ENCODE measurements at regions not wholly inside any gene's neighbourhood (a gene's known extent, or its start where the extent isn't known, plus 50 kb on each side); places are given as distances from the start of the nearest gene placed in this dataset.

DNA sequence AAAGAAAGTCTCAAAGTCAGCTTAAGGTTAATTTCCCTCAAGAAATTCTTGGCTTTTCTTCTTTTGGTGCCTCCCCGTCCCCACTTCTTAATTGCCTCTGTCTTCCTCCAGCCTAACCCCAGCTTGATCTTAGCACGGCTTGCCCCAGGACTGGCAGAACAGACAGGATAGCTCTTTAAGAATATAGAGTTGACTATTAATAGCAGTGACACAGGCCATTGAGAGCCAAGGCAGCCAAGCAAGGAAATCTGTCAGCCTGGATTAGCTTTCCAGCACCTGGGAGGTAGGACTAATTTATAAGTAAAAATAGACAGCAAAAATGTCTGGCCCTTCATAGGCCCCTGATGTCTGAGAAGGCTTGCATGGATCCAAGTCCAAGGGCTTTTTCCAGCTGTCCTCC is 384.6 kb upstream of the SLC30A5 start:
- CTCF ChIA-PET: interaction anchor here (1.3 kb wide), 1 partner anchor 10 kb away, joined by 4 read pairs; no protein-coding TSS in a partner anchor
- no peak for DNase-seq (ENCODE audit: low read depth)

DNA sequence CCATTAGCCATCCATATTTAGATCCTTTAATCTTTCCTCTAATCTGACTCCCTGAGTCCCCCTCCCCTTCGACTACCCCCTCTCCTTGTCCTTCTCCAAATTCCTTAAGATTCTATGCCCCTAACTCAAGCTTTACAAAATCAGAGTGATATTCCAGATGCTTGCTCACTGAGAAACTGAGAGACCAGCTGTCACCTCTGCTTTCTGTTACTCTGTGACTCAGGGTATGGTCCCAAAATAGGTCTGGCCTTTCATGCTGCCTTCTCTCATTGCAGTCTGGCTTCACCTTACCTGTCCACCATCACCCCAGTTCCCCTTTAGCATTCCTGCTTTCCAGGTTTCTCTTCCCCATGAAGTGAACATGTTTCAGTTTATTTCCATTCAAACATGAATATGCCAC is 383.3 kb upstream of the SLC30A5 start:
- ChIA-PET POLR2A (no interaction called here), CTCF (no interaction called here)
- H3K36me3 ChIP-seq (ENCODE audit: control insufficient read depth, insufficient read depth, low read length): no peaks in the 10 kb centered on the region
- H3K4me3 ChIP-seq (ENCODE audit: low read depth, low read length): no peak overlapping the region
- no peak for DNase-seq (ENCODE audit: low read depth)
- no peak for TF ChIP-seq CTCF (IDR thresholded peaks at IDR 0.05; ENCODE audit: insufficient read depth, low read depth, low read length)
- H3K27me3 ChIP-seq (ENCODE audit: control insufficient read depth, insufficient read depth, low read length): no peaks in the 10 kb centered on the region

More for the DNA sequence above, 384.6 kb upstream of the SLC30A5 start:
- POLR2A ChIA-PET: no interaction called here
- no peaks in the 10 kb centered on the region for H3K36me3 ChIP-seq (ENCODE audit: control insufficient read depth, insufficient read depth, low read length)
- no peak overlapping the region for H3K4me3 ChIP-seq (ENCODE audit: low read depth, low read length)
- TF ChIP-seq CTCF (IDR thresholded peaks at IDR 0.05; ENCODE audit: insufficient read depth, low read depth, low read length): no peak
- H3K27me3 ChIP-seq (ENCODE audit: control insufficient read depth, insufficient read depth, low read length): no peaks in the 10 kb centered on the region

DNA sequence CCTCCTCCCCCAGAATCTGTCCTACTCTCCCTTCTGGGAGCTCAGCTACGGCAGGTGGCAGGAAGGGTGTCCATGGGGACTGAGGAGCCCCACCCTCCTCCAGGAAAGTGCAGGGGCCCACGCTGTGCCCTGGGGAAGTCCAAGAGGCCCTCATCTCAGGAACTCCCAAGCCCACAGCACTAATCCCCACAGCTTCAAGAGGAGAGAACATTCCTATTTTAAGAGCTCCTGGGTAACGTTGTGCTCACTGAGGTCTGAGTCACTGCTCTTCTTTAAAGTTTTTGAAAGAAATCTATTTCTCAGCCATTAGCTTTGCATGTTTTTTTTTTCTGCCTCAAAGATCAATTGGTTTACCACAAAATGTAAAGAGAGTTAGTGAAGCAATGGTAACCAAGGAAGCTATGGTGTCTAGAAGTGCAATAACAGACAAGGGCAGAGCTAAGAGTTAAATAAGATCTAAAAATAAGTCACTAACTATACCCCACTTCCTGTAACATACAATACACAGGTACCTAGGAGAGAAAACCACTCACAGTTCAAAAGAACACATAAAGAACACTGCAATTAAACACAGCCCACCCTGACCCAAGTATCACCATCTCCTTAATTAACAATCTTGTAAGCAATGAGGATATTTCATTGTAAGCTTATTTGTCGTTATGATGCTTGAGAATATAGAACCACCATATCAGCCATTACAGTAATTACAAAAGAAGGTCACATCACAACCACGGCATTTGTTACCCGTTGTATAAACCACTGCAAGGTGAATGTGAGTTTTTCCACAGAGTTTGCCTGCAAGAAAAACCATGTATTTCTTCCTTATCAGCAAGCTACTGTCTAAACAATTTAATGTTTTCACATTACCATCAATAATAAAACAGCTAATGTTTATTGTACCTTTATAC is 382.3 kb upstream of the SLC30A5 start:
- Histone ChIP-seq H3K36me3 (ENCODE audit: control insufficient read depth, insufficient read depth, low read length) (no peaks in the 10 kb centered on the region), H3K4me3 (ENCODE audit: low read depth, low read length) (no peak overlapping the region), H3K27me3 (ENCODE audit: control insufficient read depth, insufficient read depth, low read length) (no peaks in the 10 kb centered on the region)
- POLR2A ChIA-PET: interaction anchor here (0.6 kb wide), 1 partner anchor 211 kb away, joined by 4 read pairs; no protein-coding TSS in a partner anchor
- no peak for DNase-seq (ENCODE audit: low read depth)
- CTCF ChIA-PET: interaction anchor here (0.7 to 0.8 kb wide), 2 partner anchors 10 to 13 kb away, joined by 3 to 4 read pairs; no protein-coding TSS in a partner anchor
- no peak for TF ChIP-seq CTCF (IDR thresholded peaks at IDR 0.05; ENCODE audit: insufficient read depth, low read depth, low read length)

DNA sequence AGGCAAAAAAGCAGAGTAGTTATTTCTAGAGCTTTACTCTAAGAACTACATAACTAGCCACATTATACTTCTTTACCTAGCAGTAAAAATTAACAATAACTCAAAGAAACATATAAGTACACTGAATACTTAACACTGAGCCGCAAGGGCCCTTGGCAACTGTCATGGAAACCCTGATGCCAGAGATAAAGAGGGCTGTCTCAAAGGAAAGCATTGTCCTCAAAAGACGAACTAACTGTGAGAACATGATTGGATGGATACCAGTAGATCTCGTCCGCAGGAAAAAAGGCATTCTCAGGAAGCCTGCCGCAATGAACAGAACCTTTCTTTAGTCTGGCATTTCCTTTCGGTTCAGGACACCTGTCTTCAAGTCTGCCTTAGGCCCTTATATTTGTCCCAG is 379.0 kb upstream of the SLC30A5 start:
- TF ChIP-seq CTCF (IDR thresholded peaks at IDR 0.05; ENCODE audit: insufficient read depth, low read depth, low read length): no peak
- CTCF ChIA-PET: no interaction called here
- no peaks in the 10 kb centered on the region for H3K27me3 ChIP-seq (ENCODE audit: control insufficient read depth, insufficient read depth, low read length)

GRCh38 chr5:68720884-68721610 is 372.8 kb upstream of the SLC30A5 start:
- CTCF ChIA-PET: interaction anchor here (1.1 to 1.5 kb wide), 2 partner anchors 10 to 11 kb away, joined by 4 read pairs; no protein-coding TSS in a partner anchor
- POLR2A ChIA-PET: no interaction called here
- no peak overlapping the region for H3K4me3 ChIP-seq (ENCODE audit: low read depth, low read length)
- no peaks in the 10 kb centered on the region for H3K36me3 ChIP-seq (ENCODE audit: control insufficient read depth, insufficient read depth, low read length)
- TF ChIP-seq CTCF (IDR thresholded peaks at IDR 0.05; ENCODE audit: insufficient read depth, low read depth, low read length): no peak
- DNase-seq (ENCODE audit: low read depth): no peak
- peaks cover 1% of the 10 kb centered on the region; the same call in 1 of the 2 replicates for H3K27me3 ChIP-seq (ENCODE audit: control insufficient read depth, insufficient read depth, low read length)

More for the DNA sequence above, 379.0 kb upstream of the SLC30A5 start:
- H3K4me3 ChIP-seq (ENCODE audit: low read depth, low read length): no peak overlapping the region
- no peak for DNase-seq (ENCODE audit: low read depth)
- no peaks in the 10 kb centered on the region for H3K36me3 ChIP-seq (ENCODE audit: control insufficient read depth, insufficient read depth, low read length)
- POLR2A ChIA-PET: no interaction called here

Measured in BJ (cell line).